A549 (cell line): ENCODE measurements at regions not wholly inside any gene's neighbourhood (a gene's known extent, or its start where the extent isn't known, plus 50 kb on each side); places are given as distances from the start of the nearest gene placed in this dataset.
"Not testable (repeated sequence)": the region's sequence is repeated elsewhere in the genome, so short reads cannot be mapped to it uniquely, and the experiment has no call there.

Experiments used
- EHF ChIP-seq: fragments of 250-450 bp; sonication (Bioruptor Pico); IDR thresholded peaks from 2 replicates; pipeline ENCODE4 v1.5.0; 2020; ENCODE audit warnings: mild to moderate bottlenecking
- EP300 ChIP-seq, 2 experiments: fragments of >200 bp; sonication (Bioruptor Twin); formaldehyde crosslinking; IDR thresholded peaks; 2 replicates in 1 of 2; 3 replicates in 1 of 2; pipeline ENCODE4 v1.6.1; 2016 to 2017
- NPAS2 ChIP-seq: fragments of 250-450 bp; sonication (Bioruptor Pico); IDR thresholded peaks from 2 replicates; pipeline ENCODE4 v1.8.0; 2022; ENCODE audit warnings: mild to moderate bottlenecking, moderate library complexity, borderline replicate concordance
- RFX5 ChIP-seq: fragments of 450-650 bp; IDR thresholded peaks from 2 replicates; pipeline ENCODE4 v1.7.1; 2014; ENCODE audit warnings: antibody characterized with exemption, mild to moderate bottlenecking, moderate library complexity
- SMC3 ChIP-seq: fragments of >200 bp; sonication (Bioruptor Twin); formaldehyde crosslinking; IDR thresholded peaks from 3 replicates; pipeline ENCODE4 v1.6.1; 2018; ENCODE audit warnings: inconsistent platforms
- TF ChIP-seq, protein P1 (sequence below): fragments of >200 bp; sonication (Bioruptor Twin); formaldehyde crosslinking; IDR thresholded peaks from 3 replicates; pipeline ENCODE4 v1.5.1; 2016
- TF ChIP-seq, protein P2 (sequence below): fragments of 200-600 bp; sonication (generic); IDR thresholded peaks from 2 replicates; pipeline ENCODE4 v1.6.1; 2016; ENCODE audit warnings: antibody characterized with exemption, mild to moderate bottlenecking, moderate library complexity
- TF ChIP-seq, protein P3 (sequence below): fragments of 250-450 bp; sonication (Bioruptor Pico); IDR thresholded peaks from 2 replicates; pipeline ENCODE4 v1.5.0; 2021; ENCODE audit warnings: mild to moderate bottlenecking, moderate library complexity, borderline replicate concordance

DNA sequence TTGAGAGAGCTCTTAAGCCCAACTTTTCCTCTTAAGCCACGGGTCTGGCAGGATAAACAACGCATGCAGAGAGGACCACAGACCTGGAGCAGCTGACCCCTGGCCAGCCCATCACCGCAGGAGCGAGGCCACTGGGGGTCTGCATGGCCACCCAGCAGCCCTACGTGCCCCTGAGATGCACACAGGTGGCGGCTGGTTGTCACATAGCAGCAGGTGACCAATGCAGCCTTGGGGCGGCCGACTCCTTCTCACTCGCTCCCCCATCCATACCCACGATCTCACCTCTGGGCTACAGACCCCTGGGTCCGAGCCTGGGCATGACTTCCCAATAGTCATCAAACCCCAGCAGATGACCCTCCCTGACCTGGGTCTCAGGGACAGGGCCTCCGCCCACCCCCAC is 415.9 kb upstream of the ZNF722 start:
- TF ChIP-seq, protein P1, sequence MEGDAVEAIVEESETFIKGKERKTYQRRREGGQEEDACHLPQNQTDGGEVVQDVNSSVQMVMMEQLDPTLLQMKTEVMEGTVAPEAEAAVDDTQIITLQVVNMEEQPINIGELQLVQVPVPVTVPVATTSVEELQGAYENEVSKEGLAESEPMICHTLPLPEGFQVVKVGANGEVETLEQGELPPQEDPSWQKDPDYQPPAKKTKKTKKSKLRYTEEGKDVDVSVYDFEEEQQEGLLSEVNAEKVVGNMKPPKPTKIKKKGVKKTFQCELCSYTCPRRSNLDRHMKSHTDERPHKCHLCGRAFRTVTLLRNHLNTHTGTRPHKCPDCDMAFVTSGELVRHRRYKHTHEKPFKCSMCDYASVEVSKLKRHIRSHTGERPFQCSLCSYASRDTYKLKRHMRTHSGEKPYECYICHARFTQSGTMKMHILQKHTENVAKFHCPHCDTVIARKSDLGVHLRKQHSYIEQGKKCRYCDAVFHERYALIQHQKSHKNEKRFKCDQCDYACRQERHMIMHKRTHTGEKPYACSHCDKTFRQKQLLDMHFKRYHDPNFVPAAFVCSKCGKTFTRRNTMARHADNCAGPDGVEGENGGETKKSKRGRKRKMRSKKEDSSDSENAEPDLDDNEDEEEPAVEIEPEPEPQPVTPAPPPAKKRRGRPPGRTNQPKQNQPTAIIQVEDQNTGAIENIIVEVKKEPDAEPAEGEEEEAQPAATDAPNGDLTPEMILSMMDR: not testable (repeated sequence)
- not testable (repeated sequence) for TF ChIP-seq SMC3; EP300 (IDR thresholded peaks at IDR 0.05); NPAS2 (CRISPR knock-in tag); EHF (CRISPR knock-in tag); RFX5
- TF ChIP-seq, protein P2, sequence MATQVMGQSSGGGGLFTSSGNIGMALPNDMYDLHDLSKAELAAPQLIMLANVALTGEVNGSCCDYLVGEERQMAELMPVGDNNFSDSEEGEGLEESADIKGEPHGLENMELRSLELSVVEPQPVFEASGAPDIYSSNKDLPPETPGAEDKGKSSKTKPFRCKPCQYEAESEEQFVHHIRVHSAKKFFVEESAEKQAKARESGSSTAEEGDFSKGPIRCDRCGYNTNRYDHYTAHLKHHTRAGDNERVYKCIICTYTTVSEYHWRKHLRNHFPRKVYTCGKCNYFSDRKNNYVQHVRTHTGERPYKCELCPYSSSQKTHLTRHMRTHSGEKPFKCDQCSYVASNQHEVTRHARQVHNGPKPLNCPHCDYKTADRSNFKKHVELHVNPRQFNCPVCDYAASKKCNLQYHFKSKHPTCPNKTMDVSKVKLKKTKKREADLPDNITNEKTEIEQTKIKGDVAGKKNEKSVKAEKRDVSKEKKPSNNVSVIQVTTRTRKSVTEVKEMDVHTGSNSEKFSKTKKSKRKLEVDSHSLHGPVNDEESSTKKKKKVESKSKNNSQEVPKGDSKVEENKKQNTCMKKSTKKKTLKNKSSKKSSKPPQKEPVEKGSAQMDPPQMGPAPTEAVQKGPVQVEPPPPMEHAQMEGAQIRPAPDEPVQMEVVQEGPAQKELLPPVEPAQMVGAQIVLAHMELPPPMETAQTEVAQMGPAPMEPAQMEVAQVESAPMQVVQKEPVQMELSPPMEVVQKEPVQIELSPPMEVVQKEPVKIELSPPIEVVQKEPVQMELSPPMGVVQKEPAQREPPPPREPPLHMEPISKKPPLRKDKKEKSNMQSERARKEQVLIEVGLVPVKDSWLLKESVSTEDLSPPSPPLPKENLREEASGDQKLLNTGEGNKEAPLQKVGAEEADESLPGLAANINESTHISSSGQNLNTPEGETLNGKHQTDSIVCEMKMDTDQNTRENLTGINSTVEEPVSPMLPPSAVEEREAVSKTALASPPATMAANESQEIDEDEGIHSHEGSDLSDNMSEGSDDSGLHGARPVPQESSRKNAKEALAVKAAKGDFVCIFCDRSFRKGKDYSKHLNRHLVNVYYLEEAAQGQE: not testable (repeated sequence)
- TF ChIP-seq, protein P3, sequence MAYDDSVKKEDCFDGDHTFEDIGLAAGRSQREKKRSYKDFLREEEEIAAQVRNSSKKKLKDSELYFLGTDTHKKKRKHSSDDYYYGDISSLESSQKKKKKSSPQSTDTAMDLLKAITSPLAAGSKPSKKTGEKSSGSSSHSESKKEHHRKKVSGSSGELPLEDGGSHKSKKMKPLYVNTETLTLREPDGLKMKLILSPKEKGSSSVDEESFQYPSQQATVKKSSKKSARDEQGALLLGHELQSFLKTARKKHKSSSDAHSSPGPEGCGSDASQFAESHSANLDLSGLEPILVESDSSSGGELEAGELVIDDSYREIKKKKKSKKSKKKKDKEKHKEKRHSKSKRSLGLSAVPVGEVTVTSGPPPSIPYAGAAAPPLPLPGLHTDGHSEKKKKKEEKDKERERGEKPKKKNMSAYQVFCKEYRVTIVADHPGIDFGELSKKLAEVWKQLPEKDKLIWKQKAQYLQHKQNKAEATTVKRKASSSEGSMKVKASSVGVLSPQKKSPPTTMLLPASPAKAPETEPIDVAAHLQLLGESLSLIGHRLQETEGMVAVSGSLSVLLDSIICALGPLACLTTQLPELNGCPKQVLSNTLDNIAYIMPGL: not testable (repeated sequence)
